K562 (cell line): ENCODE measurements at regions not wholly inside any gene's neighbourhood (a gene's known extent, or its start where the extent isn't known, plus 50 kb on each side); places are given as distances from the start of the nearest gene placed in this dataset.

ENCODE experiments used
- ATAC-seq: fragments of 200-7000 bp; cut with Tn5 transposase; 3 replicates; pipeline ENCODE4 v1.9.1; 2020; ENCODE audit warnings: moderate library complexity
- BruUV-seq: library from RNA; stranded (reverse); fragments of 400-500 nt; replicated peaks from 2 replicates; lab custom pipeline; 2021; lab: Mats Ljungman, UMichigan
- CTCF ChIA-PET: fragments of 300-600 bp; formaldehyde crosslinking; extraction: SDS; loops from one replicate; lab custom pipeline; 2021; ENCODE audit warnings: low intra/inter-chr PET ratio; lab: Yijun Ruan, JAX
- POLR2A ChIA-PET: fragments of 300-600, 350-650 bp; sonication (Branson Sonifier 250); formaldehyde crosslinking; extraction: SDS; loops from one replicate; lab custom pipeline; 2021; ENCODE audit warnings: antibody characterized with exemption, inconsistent platforms; lab: Yijun Ruan, JAX
- DNase-seq, 4 experiments: peaks; one replicate each; pipeline versions ENCODE4 v3.0.0 to v3.0.0-alpha.2; 2011 to 2018; ENCODE audit warnings: low spot score in 3 of 4, mixed read lengths in 3 of 4; ENCODE audit errors: extremely low read depth in 1 of 4
- FAIRE-seq: peaks from 2 replicates; lab custom pipeline; 2011; peaks lifted over from hg19 to GRCh38; lab: Jason Lieb, UNC
- H2AFZ ChIP-seq: 2 replicates; pipeline ENCODE4 v1.6.0; 2011; ENCODE audit warnings: low read depth, low read length, control low read depth, inconsistent platforms
- H3K27ac ChIP-seq: fragments of 200-600 bp; 3 replicates; pipeline ENCODE4 v1.8.0; 2011; ENCODE audit warnings: low read depth, mild to moderate bottlenecking, control low read depth, inconsistent platforms, low read length, moderate library complexity, mixed read lengths; ENCODE audit errors: extremely low read depth
- H3K27me3 ChIP-seq, 2 experiments: fragments of 300-600 bp in 1 of 2; 2 replicates in 1 of 2; 3 replicates in 1 of 2; pipeline versions ENCODE4 v1.6.0 to v1.8.0; 2011; ENCODE audit warnings: inconsistent platforms in 2 of 2, low read length in 2 of 2, mild to moderate bottlenecking in 1 of 2, mixed read lengths in 1 of 2, moderate library complexity in 1 of 2; ENCODE audit not compliant: control insufficient read depth in 2 of 2, insufficient read depth in 2 of 2
- H3K36me3 ChIP-seq: fragments of 300-600 bp; 3 replicates; pipeline ENCODE4 v1.8.0; 2011; ENCODE audit warnings: mild to moderate bottlenecking, low read length, inconsistent platforms; ENCODE audit not compliant: control insufficient read depth, insufficient read depth
- H3K4me1 ChIP-seq, 2 experiments: fragments of 200-600 bp in 1 of 2; replicated peaks in 1 of 2; 2 replicates in 1 of 2; 3 replicates in 1 of 2; pipeline versions ENCODE4 v1.5.1 to v1.8.0; 2011; ENCODE audit warnings: inconsistent platforms in 2 of 2, low read length in 2 of 2, mild to moderate bottlenecking in 1 of 2, mixed read lengths in 1 of 2, moderate library complexity in 1 of 2; ENCODE audit not compliant: control insufficient read depth in 2 of 2, insufficient read depth in 2 of 2
- H3K4me2 ChIP-seq: 2 replicates; pipeline ENCODE4 v1.6.1; 2011; ENCODE audit warnings: low read length, control low read depth, inconsistent platforms, mixed read lengths; ENCODE audit not compliant: insufficient read depth
- H3K4me3 ChIP-seq: fragments of 200-600 bp; sonication (generic), shearing (Covaris generic); 2 replicates; pipeline ENCODE4 v1.5.1; 2016; ENCODE audit warnings: control low read depth, inconsistent platforms
- H3K79me2 ChIP-seq: fragments of 200-600 bp; 3 replicates; pipeline ENCODE4 v1.8.0; 2011; ENCODE audit warnings: low read length, inconsistent platforms; ENCODE audit not compliant: control insufficient read depth, insufficient read depth
- H3K9ac ChIP-seq, 2 experiments: 2 replicates each; pipeline versions ENCODE4 v1.6.0 to v1.6.1; 2011; ENCODE audit warnings: low read depth in 2 of 2, low read length in 2 of 2, control low read depth in 1 of 2, inconsistent platforms in 1 of 2, mild to moderate bottlenecking in 1 of 2, mixed read lengths in 1 of 2; ENCODE audit not compliant: insufficient read depth in 1 of 2
- H3K9me1 ChIP-seq: one replicate; pipeline ENCODE4 v1.6.0; 2011; ENCODE audit warnings: inconsistent platforms, mild to moderate bottlenecking, low read length, moderate library complexity; ENCODE audit not compliant: control insufficient read depth, insufficient read depth
- H3K9me3 ChIP-seq: replicated peaks from 2 replicates; pipeline ENCODE4 v1.5.1; 2011; ENCODE audit warnings: low read depth, low read length, inconsistent platforms; ENCODE audit not compliant: control insufficient read depth, insufficient read depth
- H4K20me1 ChIP-seq: replicated peaks from 2 replicates; pipeline ENCODE4 v1.6.1; 2011; ENCODE audit warnings: low read length, inconsistent platforms, mixed read lengths; ENCODE audit not compliant: control insufficient read depth, insufficient read depth
- JUN ChIP-seq, 2 experiments: sonication (generic) in 1 of 2; formaldehyde crosslinking in 1 of 2; IDR thresholded peaks; 2 replicates each; pipeline versions ENCODE4 v1.6.1 to v1.8.0; 2012 to 2022; ENCODE audit warnings: borderline replicate concordance in 2 of 2, mild to moderate bottlenecking in 2 of 2, improper control_type of control experiment in 1 of 2, low read depth in 1 of 2, low read length in 1 of 2, missing genetic modification reagents in 1 of 2
- MTA1 ChIP-seq: fragments of 450-650 bp; IDR thresholded peaks from 2 replicates; pipeline ENCODE4 v1.6.1; 2017; ENCODE audit warnings: borderline replicate concordance
- MYBL2 ChIP-seq, 2 experiments: fragments of 450-650 bp in 1 of 2; sonication (generic) in 1 of 2; formaldehyde crosslinking in 1 of 2; IDR thresholded peaks; 2 replicates each; pipeline versions ENCODE4 v1.6.1 to v1.8.1; 2017 to 2022; ENCODE audit warnings: borderline replicate concordance in 1 of 2, inconsistent platforms in 1 of 2, low read depth in 1 of 2, mild to moderate bottlenecking in 1 of 2, missing genetic modification reagents in 1 of 2, moderate library complexity in 1 of 2
- PHF8 ChIP-seq: fragments of 200-600 bp; sonication (generic); IDR thresholded peaks from 2 replicates; pipeline ENCODE4 v1.6.1; 2012; ENCODE audit warnings: mixed run types, mild to moderate bottlenecking, inconsistent platforms, low read length, moderate library complexity, borderline replicate concordance
- RBM25 ChIP-seq: fragments of 200-400 bp; formaldehyde crosslinking; IDR thresholded peaks from 2 replicates; pipeline ENCODE4 v1.6.1; 2018; ENCODE audit warnings: low read length, low read depth, moderate library complexity; ENCODE audit not compliant: severe bottlenecking
- TBL1XR1 ChIP-seq, 2 experiments: IDR thresholded peaks; 2 replicates each; pipeline ENCODE4 v1.6.1; 2012; ENCODE audit warnings: improper control_type of control experiment in 2 of 2, low read length in 2 of 2, mild to moderate bottlenecking in 1 of 2
- ZZZ3 ChIP-seq: fragments of 450-650 bp; IDR thresholded peaks from 2 replicates; pipeline ENCODE4 v1.6.1; 2016; ENCODE audit warnings: antibody characterized with exemption, mild to moderate bottlenecking, moderate library complexity
- WGBS: fragments of 100-300 bp; shearing (Covaris generic); methylation state at CpG from one replicate; pipeline ENCODE4 v1.1.6; 2016; ENCODE audit warnings: low coverage, mixed read lengths; ENCODE audit not compliant: insufficient coverage; ENCODE audit errors: missing lambda C conversion rate; 5-methylcytosine and 5-hydroxymethylcytosine counted together
- in situ Hi-C: fragments of 300-500 bp; cut with MboI; formaldehyde crosslinking; loops from 4 replicates; pipeline ENCODE4 v1.15.0; 2018; ENCODE audit warnings: inconsistent platforms, mixed read lengths
- intact Hi-C: fragments of 100-400 bp; cut with micrococcal nuclease; formaldehyde crosslinking; loops from 2 replicates; pipeline ENCODE4 v1.14.2; 2022
- TF ChIP-seq, protein P1 (sequence below): fragments of 450-650 bp; IDR thresholded peaks from 2 replicates; pipeline ENCODE4 v1.7.1; 2018; ENCODE audit warnings: mild to moderate bottlenecking, low read depth; ENCODE audit not compliant: partially characterized antibody

DNA sequence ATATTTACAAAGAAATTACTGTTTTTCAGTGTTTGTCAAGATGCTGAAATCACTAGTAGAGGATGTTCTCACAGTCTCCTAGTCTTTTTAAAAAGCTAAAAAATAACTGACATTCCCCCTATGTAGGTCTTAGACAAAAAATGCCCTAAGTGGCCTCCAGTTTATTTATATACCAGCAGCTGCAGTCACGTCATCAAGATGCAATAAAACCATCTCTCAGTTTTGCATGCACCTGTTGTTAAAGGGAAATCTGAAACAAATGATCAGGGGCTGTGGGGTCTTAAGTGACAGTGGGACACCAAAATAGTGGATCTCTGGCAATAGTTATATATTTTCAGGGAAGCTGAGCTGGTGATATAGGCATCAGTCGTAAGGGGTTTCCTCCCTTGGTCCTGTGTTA lies 146.5 kb upstream of the ARPP21 start:
- in situ Hi-C loops, result no loop called here
- Histone ChIP-seq H3K79me2 (no peaks in the 10 kb centered on the region), H3K36me3 (no peaks in the 10 kb centered on the region), H3K4me1 (no peaks in the 10 kb centered on the region), H4K20me1 (no peaks in the 10 kb centered on the region), H2AFZ (no peak overlapping the region), H3K4me2 (no peak overlapping the region), H3K27ac (no peak overlapping the region), H3K4me3 (no peak overlapping the region), H3K9me3 (no peaks in the 10 kb centered on the region), H3K27me3 (no peaks in the 10 kb centered on the region), H3K9ac (no peak overlapping the region), H3K9me1 (no peaks in the 10 kb centered on the region)
- intact Hi-C loops, result no loop called here
- TF ChIP-seq TBL1XR1 (IDR thresholded peaks at IDR 0.05; ENCODE audit: low read length in 2 of 2) (no peak), PHF8 (no peak), ZZZ3 (no peak), JUN (IDR thresholded peaks at IDR 0.05; ENCODE audit: borderline replicate concordance, low read depth, low read length) (no peak), JUN (CRISPR knock-in tag; IDR thresholded peaks at IDR 0.05; ENCODE audit: borderline replicate concordance) (no peak), RBM25 (no peak), MTA1 (no peak), MYBL2 (IDR thresholded peaks at IDR 0.05; ENCODE audit: low read depth) (no peak), MYBL2 (CRISPR knock-in tag; IDR thresholded peaks at IDR 0.05; ENCODE audit: borderline replicate concordance) (no peak)
- TF ChIP-seq, protein P1, sequence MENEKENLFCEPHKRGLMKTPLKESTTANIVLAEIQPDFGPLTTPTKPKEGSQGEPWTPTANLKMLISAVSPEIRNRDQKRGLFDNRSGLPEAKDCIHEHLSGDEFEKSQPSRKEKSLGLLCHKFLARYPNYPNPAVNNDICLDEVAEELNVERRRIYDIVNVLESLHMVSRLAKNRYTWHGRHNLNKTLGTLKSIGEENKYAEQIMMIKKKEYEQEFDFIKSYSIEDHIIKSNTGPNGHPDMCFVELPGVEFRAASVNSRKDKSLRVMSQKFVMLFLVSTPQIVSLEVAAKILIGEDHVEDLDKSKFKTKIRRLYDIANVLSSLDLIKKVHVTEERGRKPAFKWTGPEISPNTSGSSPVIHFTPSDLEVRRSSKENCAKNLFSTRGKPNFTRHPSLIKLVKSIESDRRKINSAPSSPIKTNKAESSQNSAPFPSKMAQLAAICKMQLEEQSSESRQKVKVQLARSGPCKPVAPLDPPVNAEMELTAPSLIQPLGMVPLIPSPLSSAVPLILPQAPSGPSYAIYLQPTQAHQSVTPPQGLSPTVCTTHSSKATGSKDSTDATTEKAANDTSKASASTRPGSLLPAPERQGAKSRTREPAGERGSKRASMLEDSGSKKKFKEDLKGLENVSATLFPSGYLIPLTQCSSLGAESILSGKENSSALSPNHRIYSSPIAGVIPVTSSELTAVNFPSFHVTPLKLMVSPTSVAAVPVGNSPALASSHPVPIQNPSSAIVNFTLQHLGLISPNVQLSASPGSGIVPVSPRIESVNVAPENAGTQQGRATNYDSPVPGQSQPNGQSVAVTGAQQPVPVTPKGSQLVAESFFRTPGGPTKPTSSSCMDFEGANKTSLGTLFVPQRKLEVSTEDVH, result no peak
- ChIA-PET CTCF (no interaction called here), POLR2A (no interaction called here)
- ATAC-seq (no peak), DNase-seq (no peak), FAIRE-seq (no peak)
- WGBS, result 0% methylated on average over 2 of the region's 2 CpGs
- no TSS peak for BruUV-seq
